ENCODE measurements at regions not wholly inside any gene's neighbourhood (a gene's known extent, or its start where the extent isn't known, plus 50 kb on each side); places are given as distances from the start of the nearest gene placed in this dataset.

DNA sequence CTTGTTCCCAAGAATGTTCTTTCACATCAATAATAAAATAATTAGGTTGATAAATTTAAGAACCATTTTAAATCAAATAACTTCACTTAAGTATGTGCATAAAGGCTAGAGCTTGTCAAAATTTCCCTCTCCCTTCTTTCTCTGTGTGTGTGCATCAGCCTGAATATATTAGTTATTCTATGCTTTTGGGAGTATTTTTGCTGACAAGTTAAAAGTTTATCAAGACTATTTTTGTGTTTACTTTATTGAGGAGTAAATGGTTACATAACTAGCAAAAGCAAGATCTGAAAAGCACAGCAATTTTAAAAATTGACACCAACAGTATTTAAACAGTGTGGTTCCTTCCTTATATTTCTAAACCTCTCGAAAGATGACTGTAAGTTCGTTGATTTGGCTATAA, 261.7 kb downstream of the ISL1 start:
- no peak for TF ChIP-seq POLR2A (IDR thresholded peaks at IDR 0.05)
- TF ChIP-seq, protein P1, sequence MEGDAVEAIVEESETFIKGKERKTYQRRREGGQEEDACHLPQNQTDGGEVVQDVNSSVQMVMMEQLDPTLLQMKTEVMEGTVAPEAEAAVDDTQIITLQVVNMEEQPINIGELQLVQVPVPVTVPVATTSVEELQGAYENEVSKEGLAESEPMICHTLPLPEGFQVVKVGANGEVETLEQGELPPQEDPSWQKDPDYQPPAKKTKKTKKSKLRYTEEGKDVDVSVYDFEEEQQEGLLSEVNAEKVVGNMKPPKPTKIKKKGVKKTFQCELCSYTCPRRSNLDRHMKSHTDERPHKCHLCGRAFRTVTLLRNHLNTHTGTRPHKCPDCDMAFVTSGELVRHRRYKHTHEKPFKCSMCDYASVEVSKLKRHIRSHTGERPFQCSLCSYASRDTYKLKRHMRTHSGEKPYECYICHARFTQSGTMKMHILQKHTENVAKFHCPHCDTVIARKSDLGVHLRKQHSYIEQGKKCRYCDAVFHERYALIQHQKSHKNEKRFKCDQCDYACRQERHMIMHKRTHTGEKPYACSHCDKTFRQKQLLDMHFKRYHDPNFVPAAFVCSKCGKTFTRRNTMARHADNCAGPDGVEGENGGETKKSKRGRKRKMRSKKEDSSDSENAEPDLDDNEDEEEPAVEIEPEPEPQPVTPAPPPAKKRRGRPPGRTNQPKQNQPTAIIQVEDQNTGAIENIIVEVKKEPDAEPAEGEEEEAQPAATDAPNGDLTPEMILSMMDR (IDR thresholded peaks at IDR 0.05), result no peak
- 75 to 86% methylated on average over 2 of the region's 2 CpGs for WGBS, 2 donors
- Histone ChIP-seq H3K36me3 (no peaks in the 10 kb centered on the region), H3K9me3 (no peaks in the 10 kb centered on the region), H3K27me3 (no peaks in the 10 kb centered on the region), H3K4me3 (replicated peaks in 1 of 3) (no peak overlapping the region), H3K27ac (no peak overlapping the region), H3K4me1 (no peaks in the 10 kb centered on the region)
- intact Hi-C loops (cut with DNase I), result no loop called here
- DNase-seq, result no peak

DNA sequence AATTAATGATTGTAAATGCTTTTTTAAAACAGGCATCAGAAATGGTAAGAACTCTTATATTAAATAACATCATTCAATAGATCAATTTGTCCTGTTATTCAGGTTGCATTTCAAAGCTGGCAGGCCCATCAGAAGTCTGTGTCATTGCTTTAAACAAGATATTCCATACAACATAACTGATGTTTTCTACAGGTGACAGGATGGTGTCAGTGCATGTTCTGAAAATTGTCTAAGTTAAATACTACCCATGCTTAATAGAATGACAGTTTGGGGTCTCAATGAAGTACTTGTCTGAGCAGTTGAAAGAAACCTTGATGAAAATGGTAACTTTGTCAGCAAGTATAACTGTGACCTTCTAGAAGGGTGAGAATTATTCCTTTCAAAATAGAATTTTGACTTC, 263.2 kb downstream of the ISL1 start:
- Histone ChIP-seq H3K27ac (no peak overlapping the region), H3K4me3 (replicated peaks in 1 of 3) (no peak overlapping the region), H3K27me3 (no peaks in the 10 kb centered on the region), H3K36me3 (no peaks in the 10 kb centered on the region), H3K4me1 (peaks cover 5 to 7% of the 10 kb centered on the region in 2 donors), H3K9me3 (no peaks in the 10 kb centered on the region)
- intact Hi-C loops (cut with DNase I), result no loop called here
- no peak for DNase-seq
- TF ChIP-seq, protein P1 (IDR thresholded peaks at IDR 0.05), result no peak
- TF ChIP-seq POLR2A (IDR thresholded peaks at IDR 0.05), result no peak

DNA sequence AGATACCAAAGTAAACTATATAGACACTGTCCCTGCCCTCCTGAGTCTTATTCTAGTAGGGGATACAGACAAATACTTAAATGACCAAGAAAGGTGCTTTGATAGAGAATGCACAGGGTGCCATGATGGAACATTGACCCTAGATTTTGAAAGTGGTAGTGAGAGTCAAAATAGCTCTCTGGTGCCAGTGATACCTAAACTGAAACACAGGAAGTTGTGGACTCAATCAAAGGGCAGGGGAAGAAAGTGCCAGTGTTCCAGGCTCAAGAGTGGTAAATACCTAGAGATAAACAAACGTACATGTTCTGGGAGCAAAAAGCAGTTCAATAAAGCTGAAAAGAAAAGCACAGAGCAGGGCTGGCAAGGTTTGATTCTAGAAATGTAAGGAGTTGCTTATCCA, 267.6 kb downstream of the ISL1 start:
- H3K36me3 ChIP-seq, result no peaks in the 10 kb centered on the region
- H3K4me1 ChIP-seq, result peaks cover 21 to 29% of the 10 kb centered on the region in 2 donors
- 70 to 80% methylated on average over 1 of the region's 1 CpG for WGBS, 2 donors
- DNase-seq, result no peak
- H3K4me3 ChIP-seq (replicated peaks in 1 of 3), result no peak overlapping the region
- intact Hi-C loops (cut with DNase I), result no loop called here
- H3K9me3 ChIP-seq, result no peaks in the 10 kb centered on the region
- peak overlapping the region; percentile 54 to 79 (median 67) for H3K27ac ChIP-seq
- TF ChIP-seq POLR2A (IDR thresholded peaks at IDR 0.05), result no peak
- TF ChIP-seq, protein P1 (IDR thresholded peaks at IDR 0.05), result no peak
- H3K27me3 ChIP-seq, result no peaks in the 10 kb centered on the region

DNA sequence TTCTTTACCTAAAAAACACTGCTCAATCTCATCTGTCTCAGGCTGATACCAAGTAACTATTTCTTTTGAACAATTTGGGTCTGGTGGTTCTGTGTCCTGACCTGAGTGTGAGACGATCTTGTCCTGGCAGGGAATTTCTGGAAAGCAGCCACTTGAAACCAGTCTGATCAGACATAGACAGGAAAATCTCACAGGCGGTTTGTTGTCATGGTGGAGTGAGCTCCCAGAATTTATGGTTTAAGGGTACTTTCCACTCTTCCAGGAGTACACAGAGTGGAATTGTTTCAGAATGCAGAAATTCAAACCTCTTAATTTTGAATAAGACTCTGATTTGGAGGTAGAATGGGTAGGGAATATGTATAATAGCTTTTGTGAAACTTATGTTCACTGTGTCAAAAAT, 268.2 kb downstream of the ISL1 start:
- intact Hi-C loops (cut with DNase I), result no loop called here
- TF ChIP-seq, protein P1 (IDR thresholded peaks at IDR 0.05), result no peak
- no peak for TF ChIP-seq POLR2A (IDR thresholded peaks at IDR 0.05)
- Histone ChIP-seq H3K27me3 (no peaks in the 10 kb centered on the region), H3K27ac (peak overlapping the region; percentile 54 to 79 (median 67)), H3K4me1 (peaks cover 21 to 29% of the 10 kb centered on the region in 2 donors), H3K36me3 (no peaks in the 10 kb centered on the region), H3K9me3 (no peaks in the 10 kb centered on the region), H3K4me3 (replicated peaks in 1 of 3) (no peak overlapping the region)
- DNase-seq, result peak; percentile 74
- 21 to 25% methylated on average over 2 of the region's 2 CpGs for WGBS, 2 donors

DNA sequence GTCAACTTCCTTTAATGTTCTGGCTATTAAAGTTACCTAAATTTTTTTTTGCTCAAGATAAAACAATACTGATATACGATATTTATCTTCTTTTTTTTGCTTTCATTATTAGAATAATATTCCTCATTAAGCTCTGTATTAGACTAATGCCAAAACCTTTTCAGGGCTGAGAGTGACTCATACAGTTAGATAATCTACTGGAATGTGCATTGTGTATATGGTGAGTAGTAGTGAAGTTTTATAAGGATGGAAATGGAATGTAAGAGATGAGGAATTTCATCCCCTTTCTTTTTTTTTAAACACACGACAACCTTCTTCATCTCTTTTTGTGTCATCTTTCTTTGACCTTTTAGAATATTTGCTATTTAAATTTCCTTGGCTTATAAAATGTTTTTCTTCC, 268.6 kb downstream of the ISL1 start:
- no peak overlapping the region for H3K4me3 ChIP-seq (replicated peaks in 1 of 3)
- peak overlapping the region; percentile 25 to 79 (median 54) for H3K27ac ChIP-seq
- intact Hi-C loops (cut with DNase I), result no loop called here
- peaks cover 21 to 29% of the 10 kb centered on the region in 2 donors for H3K4me1 ChIP-seq
- no peak for DNase-seq
- H3K27me3 ChIP-seq, result no peaks in the 10 kb centered on the region
- WGBS, 2 donors, result 54 to 57% methylated on average over 2 of the region's 2 CpGs
- H3K36me3 ChIP-seq, result no peaks in the 10 kb centered on the region
- no peak for TF ChIP-seq POLR2A (IDR thresholded peaks at IDR 0.05)
- TF ChIP-seq, protein P1 (IDR thresholded peaks at IDR 0.05), result no peak
- H3K9me3 ChIP-seq, result no peaks in the 10 kb centered on the region
